ENCODE measurements at regions not wholly inside any gene's neighbourhood (a gene's known extent, or its start where the extent isn't known, plus 50 kb on each side); places are given as distances from the start of the nearest gene placed in this dataset.

DNA sequence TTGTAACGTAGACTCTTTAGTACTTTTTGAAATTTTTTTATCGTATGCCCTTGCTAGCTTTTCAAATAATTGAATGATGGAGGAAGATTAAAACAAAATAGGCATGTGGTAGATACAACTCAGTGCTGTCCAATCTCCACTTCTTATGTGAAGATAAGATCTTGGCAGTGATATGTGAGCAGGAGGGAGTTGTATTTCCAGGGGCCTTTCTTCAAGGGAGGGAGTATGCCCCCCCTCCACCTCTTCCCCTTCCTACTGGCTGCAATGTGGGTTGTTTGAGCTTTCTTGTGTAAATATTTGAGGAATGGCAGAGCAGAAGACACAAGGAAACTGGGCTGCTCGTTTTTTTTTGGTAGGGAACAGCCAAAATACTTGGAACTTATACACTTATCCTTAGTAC lies 374.9 kb downstream of the PSAT1 start:
- peak overlapping the region; percentile 31; the same call in 1 of the 3 replicates for H3K4me2 ChIP-seq
- H3K4me3 ChIP-seq = no peak overlapping the region
- ATAC-seq = no peak
- 57% methylated on average over 3 of the region's 3 CpGs for WGBS (ENCODE audit: missing lambda C conversion rate)
- H3K27ac ChIP-seq = no peak overlapping the region
- CTCF ChIA-PET = no interaction called here
- H3K9me3 ChIP-seq = no peaks in the 10 kb centered on the region
- no peak for FAIRE-seq
- peaks cover 6% of the 10 kb centered on the region; the same call in 1 of the 3 replicates for H3K4me1 ChIP-seq
- DNase-seq (ENCODE audit: low read depth in 1 of 2, low spot score in 1 of 2) = no peak
- TF ChIP-seq CHD2 (IDR thresholded peaks at IDR 0.05; ENCODE audit: low read length, partially characterized antibody) = no peak
- TF ChIP-seq ESRRA (IDR thresholded peaks at IDR 0.05; ENCODE audit: borderline replicate concordance, low read length) = no peak
- POLR2A ChIA-PET = no interaction called here

DNA sequence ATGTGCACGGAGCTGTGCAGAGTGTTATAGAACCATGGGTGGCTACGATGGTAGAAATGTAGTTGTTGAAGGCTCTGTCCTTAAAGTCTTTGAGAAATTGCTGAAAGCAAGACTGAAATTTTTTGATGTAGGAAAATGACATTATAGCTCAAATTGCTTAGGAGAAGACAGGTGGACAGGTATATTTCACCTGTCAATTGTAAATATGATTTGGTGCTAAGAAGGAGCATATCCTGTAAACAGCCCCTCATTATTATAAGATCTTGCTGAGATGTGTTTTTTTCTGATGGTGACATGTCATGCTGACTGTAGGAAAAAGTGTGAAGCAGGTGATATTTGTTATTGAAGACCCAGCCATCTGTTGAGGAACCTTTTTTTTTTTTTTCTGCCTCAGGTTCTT lies 377.9 kb downstream of the PSAT1 start:
- DNase-seq (ENCODE audit: low read depth in 1 of 2, low spot score in 1 of 2) = no peak
- Histone ChIP-seq H3K4me1 (peaks cover 6% of the 10 kb centered on the region; the same call in 1 of the 3 replicates), H3K4me3 (no peak overlapping the region), H3K27ac (no peak overlapping the region), H3K9me3 (no peaks in the 10 kb centered on the region), H3K4me2 (no peak overlapping the region)
- TF ChIP-seq, protein P1, sequence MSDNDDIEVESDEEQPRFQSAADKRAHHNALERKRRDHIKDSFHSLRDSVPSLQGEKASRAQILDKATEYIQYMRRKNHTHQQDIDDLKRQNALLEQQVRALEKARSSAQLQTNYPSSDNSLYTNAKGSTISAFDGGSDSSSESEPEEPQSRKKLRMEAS (IDR thresholded peaks at IDR 0.05) = no peak
- TF ChIP-seq RAD21 (conservative IDR thresholded peaks at IDR 0.05 in 1 of 2, IDR thresholded peaks at IDR 0.05 in 1 of 2) = no peak
- no peak for TF ChIP-seq RFX5 (IDR thresholded peaks at IDR 0.05)
- TF ChIP-seq PHF8 (IDR thresholded peaks at IDR 0.05; ENCODE audit: borderline replicate concordance, low read depth) = no peak
- TF ChIP-seq, protein P2, sequence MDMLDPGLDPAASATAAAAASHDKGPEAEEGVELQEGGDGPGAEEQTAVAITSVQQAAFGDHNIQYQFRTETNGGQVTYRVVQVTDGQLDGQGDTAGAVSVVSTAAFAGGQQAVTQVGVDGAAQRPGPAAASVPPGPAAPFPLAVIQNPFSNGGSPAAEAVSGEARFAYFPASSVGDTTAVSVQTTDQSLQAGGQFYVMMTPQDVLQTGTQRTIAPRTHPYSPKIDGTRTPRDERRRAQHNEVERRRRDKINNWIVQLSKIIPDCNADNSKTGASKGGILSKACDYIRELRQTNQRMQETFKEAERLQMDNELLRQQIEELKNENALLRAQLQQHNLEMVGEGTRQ (IDR thresholded peaks at IDR 0.05) = no peak
- TF ChIP-seq, protein P3, sequence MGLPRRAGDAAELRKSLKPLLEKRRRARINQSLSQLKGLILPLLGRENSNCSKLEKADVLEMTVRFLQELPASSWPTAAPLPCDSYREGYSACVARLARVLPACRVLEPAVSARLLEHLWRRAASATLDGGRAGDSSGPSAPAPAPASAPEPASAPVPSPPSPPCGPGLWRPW (IDR thresholded peaks at IDR 0.05) = no peak
- no peak for TF ChIP-seq SREBF2 (IDR thresholded peaks at IDR 0.05)
- TF ChIP-seq HEYL (CRISPR knock-in tag; IDR thresholded peaks at IDR 0.05) = no peak
- no peak for TF ChIP-seq FOSL2 (IDR thresholded peaks at IDR 0.05)
- no peak for TF ChIP-seq FOSL2 (CRISPR knock-in tag; IDR thresholded peaks at IDR 0.05)
- WGBS (ENCODE audit: missing lambda C conversion rate) = 86% methylated on average over 2 of the region's 2 CpGs
- POLR2A ChIA-PET = no interaction called here
- CTCF ChIA-PET = no interaction called here
- ATAC-seq = no peak
- no peak for FAIRE-seq

DNA sequence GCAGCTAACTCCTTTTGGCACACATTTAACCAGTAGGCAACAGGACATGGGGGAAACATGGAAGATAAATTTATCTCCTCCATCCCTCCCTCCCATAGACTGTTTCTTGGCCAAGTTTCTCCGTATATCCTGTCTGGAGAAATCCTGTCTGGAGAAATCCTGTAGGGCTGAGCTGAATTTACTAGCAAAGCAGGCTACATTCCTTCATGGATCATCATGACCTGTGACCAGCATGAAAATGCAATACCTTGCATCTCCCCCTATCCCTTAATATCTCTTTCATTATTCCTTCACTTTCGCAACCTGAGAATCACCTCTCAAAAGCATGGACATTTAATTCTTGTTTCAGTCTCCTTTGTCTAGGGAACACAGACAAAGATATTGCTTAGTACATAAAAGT lies 379.1 kb downstream of the PSAT1 start:
- H3K4me3 ChIP-seq = no peak overlapping the region
- peaks cover 6% of the 10 kb centered on the region; the same call in 1 of the 3 replicates for H3K4me1 ChIP-seq
- DNase-seq (ENCODE audit: low read depth in 1 of 2, low spot score in 1 of 2) (no peak), FAIRE-seq (no peak), ATAC-seq (no peak)
- H3K27ac ChIP-seq = no peak overlapping the region
- TF ChIP-seq ESRRA (IDR thresholded peaks at IDR 0.05; ENCODE audit: borderline replicate concordance, low read length) = no peak
- TF ChIP-seq RARB (CRISPR knock-in tag; IDR thresholded peaks at IDR 0.05) = no peak
- ChIA-PET POLR2A (no interaction called here), CTCF (interaction anchor here (0.8 kb wide), 1 partner anchor 190 kb away, joined by 3 read pairs; no protein-coding TSS in a partner anchor)
- 96% methylated on average over 2 of the region's 2 CpGs for WGBS (ENCODE audit: missing lambda C conversion rate)
- H3K9me3 ChIP-seq = no peaks in the 10 kb centered on the region
- H3K4me2 ChIP-seq = no peak overlapping the region

DNA sequence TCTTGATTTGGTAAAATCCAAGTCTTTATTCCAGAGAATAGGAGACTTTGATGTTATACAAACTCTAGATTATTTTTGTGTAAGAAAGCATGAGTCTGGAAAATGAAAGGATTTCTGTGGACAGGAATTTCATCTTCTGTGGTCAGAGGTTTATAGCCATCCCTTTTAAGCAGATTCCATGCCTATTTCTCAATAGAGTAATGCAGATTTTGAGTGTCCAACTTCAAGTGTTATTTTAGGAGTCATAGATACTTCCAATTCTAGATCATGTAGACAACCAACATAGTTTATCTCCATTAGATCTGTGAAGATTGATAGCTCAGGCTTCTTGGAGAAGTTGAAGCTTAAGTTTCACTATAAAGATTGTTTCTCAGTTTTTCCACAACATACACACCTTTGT lies 379.7 kb downstream of the PSAT1 start:
- Histone ChIP-seq H3K27ac (no peak overlapping the region), H3K4me1 (peaks cover 6% of the 10 kb centered on the region; the same call in 1 of the 3 replicates), H3K4me2 (no peak overlapping the region), H3K4me3 (no peak overlapping the region), H3K9me3 (no peaks in the 10 kb centered on the region)
- peak; percentile 65 for FAIRE-seq
- ChIA-PET CTCF (no interaction called here), POLR2A (no interaction called here)
- no peak for ATAC-seq
- no peak for DNase-seq (ENCODE audit: low read depth in 1 of 2, low spot score in 1 of 2)
- TF ChIP-seq CBX8 (IDR thresholded peaks at IDR 0.05) (no peak), RFX5 (IDR thresholded peaks at IDR 0.05) (no peak), CEBPB (IDR thresholded peaks at IDR 0.05) (no peak), ZFP36 (IDR thresholded peaks at IDR 0.05; ENCODE audit: borderline replicate concordance, partially characterized antibody) (no peak), POLR2AphosphoS2 (conservative IDR thresholded peaks at IDR 0.05; ENCODE audit: low read length) (no peak), KDM5A (IDR thresholded peaks at IDR 0.05) (no peak), MAFK (IDR thresholded peaks at IDR 0.05; ENCODE audit: partially characterized antibody) (no peak), FOSB (CRISPR knock-in tag; IDR thresholded peaks at IDR 0.05) (no peak), ZNF302 (CRISPR knock-in tag; IDR thresholded peaks at IDR 0.05) (no peak), CHD2 (IDR thresholded peaks at IDR 0.05; ENCODE audit: low read length, partially characterized antibody) (no peak), GATA3 (IDR thresholded peaks at IDR 0.05; ENCODE audit: borderline replicate concordance) (no peak)
- TF ChIP-seq, protein P4, sequence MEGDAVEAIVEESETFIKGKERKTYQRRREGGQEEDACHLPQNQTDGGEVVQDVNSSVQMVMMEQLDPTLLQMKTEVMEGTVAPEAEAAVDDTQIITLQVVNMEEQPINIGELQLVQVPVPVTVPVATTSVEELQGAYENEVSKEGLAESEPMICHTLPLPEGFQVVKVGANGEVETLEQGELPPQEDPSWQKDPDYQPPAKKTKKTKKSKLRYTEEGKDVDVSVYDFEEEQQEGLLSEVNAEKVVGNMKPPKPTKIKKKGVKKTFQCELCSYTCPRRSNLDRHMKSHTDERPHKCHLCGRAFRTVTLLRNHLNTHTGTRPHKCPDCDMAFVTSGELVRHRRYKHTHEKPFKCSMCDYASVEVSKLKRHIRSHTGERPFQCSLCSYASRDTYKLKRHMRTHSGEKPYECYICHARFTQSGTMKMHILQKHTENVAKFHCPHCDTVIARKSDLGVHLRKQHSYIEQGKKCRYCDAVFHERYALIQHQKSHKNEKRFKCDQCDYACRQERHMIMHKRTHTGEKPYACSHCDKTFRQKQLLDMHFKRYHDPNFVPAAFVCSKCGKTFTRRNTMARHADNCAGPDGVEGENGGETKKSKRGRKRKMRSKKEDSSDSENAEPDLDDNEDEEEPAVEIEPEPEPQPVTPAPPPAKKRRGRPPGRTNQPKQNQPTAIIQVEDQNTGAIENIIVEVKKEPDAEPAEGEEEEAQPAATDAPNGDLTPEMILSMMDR (IDR thresholded peaks at IDR 0.05) = no peak
- TF ChIP-seq, protein P2 (IDR thresholded peaks at IDR 0.05) = no peak
- TF ChIP-seq, protein P5, sequence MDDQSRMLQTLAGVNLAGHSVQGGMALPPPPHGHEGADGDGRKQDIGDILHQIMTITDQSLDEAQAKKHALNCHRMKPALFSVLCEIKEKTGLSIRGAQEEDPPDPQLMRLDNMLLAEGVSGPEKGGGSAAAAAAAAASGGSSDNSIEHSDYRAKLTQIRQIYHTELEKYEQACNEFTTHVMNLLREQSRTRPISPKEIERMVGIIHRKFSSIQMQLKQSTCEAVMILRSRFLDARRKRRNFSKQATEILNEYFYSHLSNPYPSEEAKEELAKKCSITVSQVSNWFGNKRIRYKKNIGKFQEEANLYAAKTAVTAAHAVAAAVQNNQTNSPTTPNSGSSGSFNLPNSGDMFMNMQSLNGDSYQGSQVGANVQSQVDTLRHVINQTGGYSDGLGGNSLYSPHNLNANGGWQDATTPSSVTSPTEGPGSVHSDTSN (IDR thresholded peaks at IDR 0.05) = no peak
